ENCODE measurements at regions not wholly inside any gene's neighbourhood (a gene's known extent, or its start where the extent isn't known, plus 50 kb on each side); places are given as distances from the start of the nearest gene placed in this dataset.

- peaks cover 1% of the 10 kb centered on the region for H3K9me3 Mint-ChIP-seq
- Histone ChIP-seq H3K9ac (no peak overlapping the region), H3K79me2 (ENCODE audit: low read depth) (no peaks in the 10 kb centered on the region), H3K27me3 (no peaks in the 10 kb centered on the region), H3K4me2 (no peak overlapping the region), H3K9me3 (ENCODE audit: low read depth) (no peaks in the 10 kb centered on the region), H3K27ac (no peak overlapping the region), H3K4me3 (no peak overlapping the region), H3K36me3 (no peaks in the 10 kb centered on the region), H3K4me1 (no peaks in the 10 kb centered on the region), H3F3A (ENCODE audit: low read depth) (no peaks in the 10 kb centered on the region), H4K20me1 (ENCODE audit: low read depth) (no peaks in the 10 kb centered on the region), H2AFZ (replicated peaks) (no peak overlapping the region)
- no peak overlapping the region for H3K27ac Mint-ChIP-seq
- H3K27me3 Mint-ChIP-seq (ENCODE audit: insufficient read depth, low read depth), result peaks cover 2% of the 10 kb centered on the region
- DNase-seq (ENCODE audit: low spot score), result no peak
- H3K4me1 Mint-ChIP-seq, result peaks cover 7% of the 10 kb centered on the region
- H3K4me3 Mint-ChIP-seq, result no peak overlapping the region
- no peaks in the 10 kb centered on the region for H3K36me3 Mint-ChIP-seq
- TF ChIP-seq EZH2phosphoT487 (IDR thresholded peaks at IDR 0.05) (no peak), CTCF (IDR thresholded peaks at IDR 0.05) (no peak), EZH2 (IDR thresholded peaks at IDR 0.05) (no peak)
These were observed 658.2 kb downstream of the GATA3 start for GRCh38 chr10:8712656-8713055.

GRCh38 chr10:8719971-8720370 lies 665.5 kb downstream of the GATA3 start:
- no peak for TF ChIP-seq EZH2 (IDR thresholded peaks at IDR 0.05)
- TF ChIP-seq CTCF (IDR thresholded peaks at IDR 0.05), result no peak
- TF ChIP-seq EZH2phosphoT487 (IDR thresholded peaks at IDR 0.05), result no peak
- Histone ChIP-seq H3K79me2 (ENCODE audit: low read depth) (no peaks in the 10 kb centered on the region), H3K4me3 (no peak overlapping the region), H2AFZ (replicated peaks) (no peak overlapping the region), H3K36me3 (no peaks in the 10 kb centered on the region), H3F3A (ENCODE audit: low read depth) (no peaks in the 10 kb centered on the region), H3K9me3 (ENCODE audit: low read depth) (no peaks in the 10 kb centered on the region), H3K27me3 (no peaks in the 10 kb centered on the region), H3K27ac (no peak overlapping the region), H3K4me1 (no peaks in the 10 kb centered on the region), H3K9ac (no peak overlapping the region), H3K4me2 (no peak overlapping the region), H4K20me1 (ENCODE audit: low read depth) (no peaks in the 10 kb centered on the region)
- no peak overlapping the region for H3K4me3 Mint-ChIP-seq
- H3K27me3 Mint-ChIP-seq (ENCODE audit: insufficient read depth, low read depth), result peaks cover 5% of the 10 kb centered on the region
- H3K9me3 Mint-ChIP-seq, result peaks cover 16% of the 10 kb centered on the region
- H3K4me1 Mint-ChIP-seq, result no peaks in the 10 kb centered on the region
- no peaks in the 10 kb centered on the region for H3K36me3 Mint-ChIP-seq
- peak; percentile 10 for DNase-seq (ENCODE audit: low spot score)
- H3K27ac Mint-ChIP-seq, result no peak overlapping the region

GRCh38 chr10:8721650-8722049 lies 667.2 kb downstream of the GATA3 start:
- no peaks in the 10 kb centered on the region for H3K27me3 ChIP-seq
- H2AFZ ChIP-seq (replicated peaks), result peak overlapping the region; percentile 10
- no peaks in the 10 kb centered on the region for H3K4me1 Mint-ChIP-seq
- no peaks in the 10 kb centered on the region for H3K4me1 ChIP-seq
- no peaks in the 10 kb centered on the region for H3K79me2 ChIP-seq (ENCODE audit: low read depth)
- no peaks in the 10 kb centered on the region for H4K20me1 ChIP-seq (ENCODE audit: low read depth)
- no peak overlapping the region for H3K9ac ChIP-seq
- H3K9me3 ChIP-seq (ENCODE audit: low read depth), result no peaks in the 10 kb centered on the region
- peaks cover 16% of the 10 kb centered on the region for H3K9me3 Mint-ChIP-seq
- no peak overlapping the region for H3K4me3 Mint-ChIP-seq
- H3F3A ChIP-seq (ENCODE audit: low read depth), result no peaks in the 10 kb centered on the region
- no peaks in the 10 kb centered on the region for H3K36me3 ChIP-seq
- H3K27me3 Mint-ChIP-seq (ENCODE audit: insufficient read depth, low read depth), result peaks cover 4% of the 10 kb centered on the region
- no peak for TF ChIP-seq EZH2 (IDR thresholded peaks at IDR 0.05)
- no peak for TF ChIP-seq CTCF (IDR thresholded peaks at IDR 0.05)
- no peak for TF ChIP-seq EZH2phosphoT487 (IDR thresholded peaks at IDR 0.05)
- DNase-seq (ENCODE audit: low spot score), result no peak
- H3K27ac Mint-ChIP-seq, result no peak overlapping the region
- H3K4me2 ChIP-seq, result no peak overlapping the region
- H3K36me3 Mint-ChIP-seq, result no peaks in the 10 kb centered on the region
- no peak overlapping the region for H3K4me3 ChIP-seq
- no peak overlapping the region for H3K27ac ChIP-seq

Data from neural progenitor cell (in vitro differentiated cells).